HG02870 (cell line): ENCODE measurements at regions not wholly inside any gene's neighbourhood (a gene's known extent, or its start where the extent isn't known, plus 50 kb on each side); places are given as distances from the start of the nearest gene placed in this dataset.

ENCODE experiments used
- ATAC-seq: cut with Tn5 transposase; IDR thresholded peaks from one replicate; pipeline ENCODE4 v1.9.1; 2021; ENCODE audit warnings: mild to moderate bottlenecking, moderate library complexity; ENCODE audit not compliant: unreplicated experiment

- ATAC-seq = no peak
Measured at GRCh38 chr9:690517-691111, 150.9 kb upstream of the DMRT1 start.

- no peak for ATAC-seq
Measured at GRCh38 chr9:691825-692400, 149.6 kb upstream of the DMRT1 start.

- no peak for ATAC-seq
Measured at GRCh38 chr9:692636-693129, 148.8 kb upstream of the DMRT1 start.

- ATAC-seq = no peak
Measured at GRCh38 chr9:693201-694091, 148.1 kb upstream of the DMRT1 start.

GRCh38 chr9:694092-694402 lies 147.4 kb upstream of the DMRT1 start:
- ATAC-seq = no peak

GRCh38 chr9:694403-695154 lies 146.9 kb upstream of the DMRT1 start:
- ATAC-seq = no peak

- no peak for ATAC-seq
Measured at GRCh38 chr9:695252-695651, 146.2 kb upstream of the DMRT1 start.

GRCh38 chr9:696332-697323 lies 144.9 kb upstream of the DMRT1 start:
- no peak for ATAC-seq

GRCh38 chr9:698276-698675 lies 143.2 kb upstream of the DMRT1 start:
- no peak for ATAC-seq

- ATAC-seq = no peak
Measured at GRCh38 chr9:698954-699353, 142.5 kb upstream of the DMRT1 start.

GRCh38 chr9:699396-699795 lies 142.1 kb upstream of the DMRT1 start:
- ATAC-seq = no peak

GRCh38 chr9:700365-701282 lies 140.9 kb upstream of the DMRT1 start:
- no peak for ATAC-seq

- no peak for ATAC-seq
Measured at GRCh38 chr9:703392-703791, 138.1 kb upstream of the DMRT1 start.

GRCh38 chr9:706073-706472 lies 135.4 kb upstream of the DMRT1 start:
- no peak for ATAC-seq

- no peak for ATAC-seq
Measured at GRCh38 chr9:706606-707459, 134.7 kb upstream of the DMRT1 start.

- ATAC-seq = no peak
Measured at GRCh38 chr9:708182-708550, 133.3 kb upstream of the DMRT1 start.

GRCh38 chr9:708551-709432 lies 132.7 kb upstream of the DMRT1 start:
- ATAC-seq = no peak
